LoVo (cell line): ENCODE measurements at regions not wholly inside any gene's neighbourhood (a gene's known extent, or its start where the extent isn't known, plus 50 kb on each side); places are given as distances from the start of the nearest gene placed in this dataset.
"Not testable (repeated sequence)": the region's sequence is repeated elsewhere in the genome, so short reads cannot be mapped to it uniquely, and the experiment has no call there.

ENCODE experiments used
- DNase-seq: peaks from one replicate; pipeline ENCODE4 v3.0.0-alpha.2; 2016; ENCODE audit warnings: low spot score

DNA sequence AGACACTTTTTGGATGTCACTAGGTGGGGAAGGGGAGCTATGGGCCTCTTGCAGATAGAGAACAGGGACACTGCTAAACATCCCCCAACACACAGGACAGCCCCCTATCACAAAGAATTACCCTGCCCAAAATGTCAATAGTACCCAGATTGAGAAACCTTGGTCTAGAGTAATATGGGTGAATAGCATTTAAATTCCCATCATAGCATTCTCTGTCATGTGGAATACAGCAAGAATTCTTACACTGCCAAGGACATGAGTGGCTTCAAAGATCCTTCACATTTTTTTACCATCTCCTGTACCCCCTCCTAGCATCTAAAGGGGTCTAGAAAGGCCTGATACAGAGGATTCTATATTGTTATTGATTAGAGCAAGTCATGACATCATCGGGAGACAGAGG is 83.1 kb upstream of the SSTR4 start:
- DNase-seq: no peak

DNA sequence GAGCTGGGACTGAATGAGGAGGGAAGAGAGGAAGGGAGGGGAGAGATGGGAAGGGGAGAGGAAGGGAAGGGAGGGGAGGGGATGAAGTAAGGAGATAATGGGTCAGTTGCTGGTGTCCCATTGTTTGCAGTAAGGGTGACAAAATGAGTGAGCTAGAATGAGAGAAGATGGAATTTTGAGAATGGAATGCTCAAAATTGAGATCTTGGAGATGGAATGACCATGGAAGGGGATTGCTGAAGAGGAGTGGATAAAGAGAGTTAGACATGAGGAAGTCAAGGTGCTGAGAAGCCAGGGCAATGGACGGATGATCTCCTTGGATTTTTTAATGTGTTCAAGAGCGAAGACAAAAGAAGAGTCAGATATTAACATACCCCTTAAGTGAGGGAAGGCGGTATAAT is 80.5 kb upstream of the SSTR4 start:
- DNase-seq: no peak

DNA sequence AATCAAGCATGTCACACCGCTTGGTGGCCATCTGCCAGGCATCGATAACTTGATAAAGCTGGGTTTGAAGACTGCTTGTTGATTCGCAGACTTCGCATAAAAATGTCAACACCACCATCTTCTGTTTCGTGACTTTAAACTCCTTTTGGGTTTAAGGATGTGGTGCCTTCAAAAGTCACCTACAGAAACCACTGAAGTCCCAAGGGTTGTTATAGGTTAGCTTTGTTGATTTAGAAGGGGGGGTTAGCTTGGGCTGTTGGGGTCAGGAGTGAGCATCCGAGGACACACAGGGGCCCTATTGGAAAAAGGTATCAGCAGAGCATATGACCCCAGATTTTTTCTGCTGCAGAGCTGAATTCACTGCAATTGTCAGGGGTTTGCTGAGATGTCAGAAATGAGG is 76.7 kb upstream of the SSTR4 start:
- no peak for DNase-seq

DNA sequence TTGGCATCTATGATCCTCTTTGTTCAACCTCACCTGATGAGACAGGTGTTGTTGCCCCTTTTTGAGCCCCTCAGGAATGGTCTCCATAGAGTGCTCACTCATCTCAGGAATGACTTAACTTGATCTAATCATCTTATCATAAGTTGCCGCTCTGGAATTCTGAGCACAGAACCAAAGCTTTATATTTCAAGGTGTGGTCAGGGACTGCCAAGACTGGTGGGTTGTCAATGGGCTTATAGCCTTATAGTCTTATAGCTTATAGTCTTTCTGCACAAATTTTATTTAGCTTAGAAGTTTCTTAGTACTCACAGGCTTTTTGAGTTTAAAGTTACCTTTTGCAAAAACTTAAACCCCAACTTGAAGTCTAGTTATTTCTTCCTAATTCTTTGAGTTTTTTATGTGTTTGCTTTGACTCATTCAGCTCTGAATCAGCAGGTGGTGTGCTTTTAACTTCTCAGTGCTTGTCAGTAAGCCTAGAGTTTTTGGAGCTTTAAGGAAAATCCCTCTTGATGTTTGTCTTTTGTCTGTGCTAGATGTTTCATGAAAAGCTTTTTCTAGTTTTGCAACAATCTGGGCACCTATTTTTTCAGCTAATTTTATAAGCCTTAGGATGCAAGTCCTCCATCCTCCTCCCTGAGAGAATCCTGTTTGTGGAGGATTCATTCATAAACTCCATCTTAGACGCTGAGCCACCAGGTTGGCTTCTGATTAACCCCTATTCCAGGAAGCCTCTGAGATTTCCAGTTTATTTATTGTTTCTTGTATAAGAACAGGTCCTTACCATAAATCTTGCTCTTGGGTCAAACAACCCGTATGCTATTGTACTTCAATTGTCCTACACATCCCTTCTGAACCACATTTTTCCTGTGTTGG is 72.3 kb upstream of the SSTR4 start:
- DNase-seq: peak; percentile 32

DNA sequence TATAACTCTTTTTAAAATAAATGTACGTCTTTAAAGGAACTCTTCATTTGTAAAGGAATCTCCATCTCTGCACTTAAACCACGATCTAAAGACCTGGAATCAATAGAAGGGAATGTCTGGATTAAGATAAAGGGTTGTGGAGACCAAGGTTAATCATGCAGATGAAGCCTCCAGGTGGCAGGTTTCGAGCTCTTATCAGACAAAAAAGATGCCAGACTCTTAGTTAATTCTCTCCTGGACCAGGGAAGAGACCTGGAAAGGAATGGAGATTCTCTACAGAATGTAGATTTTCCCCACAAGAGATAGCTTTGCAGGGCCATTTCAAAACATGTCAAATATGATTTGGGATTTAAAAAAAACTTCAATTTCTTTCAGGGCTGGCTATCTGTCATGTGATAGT is 71.5 kb upstream of the SSTR4 start:
- DNase-seq: no peak

DNA sequence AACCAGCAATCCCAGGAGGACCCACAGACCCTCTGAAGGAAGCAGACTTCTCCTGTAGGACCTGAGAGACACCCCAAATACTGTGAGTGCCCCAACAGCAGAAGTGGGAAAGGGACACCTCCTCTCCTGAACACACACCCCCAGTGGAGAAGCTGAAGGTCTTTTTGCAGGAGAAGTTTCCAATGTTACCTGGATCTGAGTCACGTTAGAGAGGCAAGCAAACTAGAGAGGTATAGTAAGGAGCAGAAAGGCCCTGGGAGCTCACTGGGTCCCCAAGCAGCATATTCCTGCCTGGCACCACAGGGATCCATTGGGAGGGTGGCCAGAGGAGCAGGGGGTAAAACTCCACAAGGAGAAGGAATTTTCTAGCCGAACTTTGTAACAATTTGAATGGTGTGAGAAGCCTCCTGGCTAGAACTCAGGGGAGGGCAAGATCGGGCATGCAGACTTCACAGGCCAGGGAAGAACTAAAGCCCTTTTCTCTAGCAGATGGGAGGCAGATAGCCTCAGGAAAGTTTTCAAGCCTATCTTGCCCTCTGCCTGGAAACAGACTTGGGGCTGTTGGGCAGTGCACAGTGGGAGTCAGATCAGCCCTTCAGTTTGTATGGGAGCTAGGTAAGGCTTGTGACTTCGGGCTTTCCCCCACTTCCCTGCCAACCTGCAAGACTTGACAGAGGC is 68.2 kb upstream of the SSTR4 start:
- no peak for DNase-seq

DNA sequence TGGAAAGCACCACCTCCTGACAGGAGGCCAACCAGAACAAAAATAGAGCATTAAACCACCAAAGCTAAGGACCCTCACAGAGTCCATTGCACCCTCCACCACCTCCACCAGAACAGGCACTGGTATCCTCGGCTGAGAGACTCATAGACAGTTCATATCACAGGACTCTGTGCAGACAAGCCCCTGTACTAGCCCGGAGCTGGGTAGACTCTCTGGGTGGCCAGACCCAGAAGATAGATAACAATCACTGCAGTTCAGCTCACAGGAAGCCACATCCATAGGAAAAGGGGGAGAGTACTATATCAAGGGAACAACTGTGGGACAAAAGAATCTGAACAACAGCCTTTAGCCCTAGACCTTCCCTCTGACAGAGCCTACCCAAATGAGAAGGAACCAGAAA is 67.4 kb upstream of the SSTR4 start:
- DNase-seq: not testable (repeated sequence)

DNA sequence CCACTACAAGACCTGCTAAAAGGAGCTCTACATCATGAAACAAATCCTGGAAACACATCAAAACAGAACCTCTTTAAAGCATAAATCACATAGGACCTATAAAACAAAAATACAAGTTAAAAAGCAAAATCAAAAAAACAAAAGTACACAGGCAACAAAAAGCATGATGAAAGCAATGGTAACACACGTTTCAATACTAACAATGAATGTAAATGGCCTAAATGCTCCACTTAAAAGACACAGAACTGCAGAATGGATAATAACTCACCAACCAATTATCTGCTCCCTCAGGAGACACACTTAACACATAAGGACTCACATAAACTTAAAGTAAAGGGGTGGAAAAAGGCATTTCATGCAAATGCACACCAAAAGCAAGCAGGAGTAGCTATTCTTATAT is 66.1 kb upstream of the SSTR4 start:
- DNase-seq: not testable (repeated sequence)

DNA sequence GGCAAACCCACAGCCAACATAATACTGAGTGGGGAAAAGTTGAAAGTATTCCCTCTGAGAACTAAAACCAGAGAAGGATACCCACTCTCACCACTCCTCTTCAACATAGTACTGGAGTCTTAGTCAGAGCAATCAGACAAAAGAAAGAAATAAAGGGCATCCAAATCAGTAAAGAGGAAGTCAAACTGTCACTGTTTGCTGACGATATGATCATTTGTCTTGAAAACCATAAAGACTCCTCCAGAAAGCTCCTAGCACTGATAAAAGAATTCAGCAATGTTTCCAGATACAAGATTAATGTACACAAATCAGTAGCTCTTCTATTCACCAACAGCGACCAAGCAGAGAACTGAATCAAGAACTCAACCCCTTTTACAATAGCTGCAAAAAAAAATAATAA is 64.0 kb upstream of the SSTR4 start:
- not testable (repeated sequence) for DNase-seq

DNA sequence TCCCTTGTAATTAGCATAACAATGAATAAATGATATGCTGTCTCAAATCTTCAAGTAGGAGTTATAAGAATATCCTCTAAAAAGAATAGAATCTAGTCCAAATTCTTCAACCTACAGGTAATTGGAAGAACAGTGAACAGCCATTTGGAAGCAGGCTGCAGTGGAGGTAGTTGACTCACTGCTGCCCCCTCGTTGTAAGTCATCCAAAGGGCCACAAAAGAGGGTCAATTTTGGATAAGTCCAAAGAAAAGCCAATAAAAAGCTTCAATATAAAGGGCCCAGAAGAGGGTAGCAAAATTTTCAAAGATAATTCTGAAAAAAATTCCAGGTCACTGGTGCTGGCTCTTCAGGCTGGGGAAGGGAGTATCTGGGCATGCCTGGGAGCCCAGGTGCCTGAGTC is 60.8 kb upstream of the SSTR4 start:
- no peak for DNase-seq

DNA sequence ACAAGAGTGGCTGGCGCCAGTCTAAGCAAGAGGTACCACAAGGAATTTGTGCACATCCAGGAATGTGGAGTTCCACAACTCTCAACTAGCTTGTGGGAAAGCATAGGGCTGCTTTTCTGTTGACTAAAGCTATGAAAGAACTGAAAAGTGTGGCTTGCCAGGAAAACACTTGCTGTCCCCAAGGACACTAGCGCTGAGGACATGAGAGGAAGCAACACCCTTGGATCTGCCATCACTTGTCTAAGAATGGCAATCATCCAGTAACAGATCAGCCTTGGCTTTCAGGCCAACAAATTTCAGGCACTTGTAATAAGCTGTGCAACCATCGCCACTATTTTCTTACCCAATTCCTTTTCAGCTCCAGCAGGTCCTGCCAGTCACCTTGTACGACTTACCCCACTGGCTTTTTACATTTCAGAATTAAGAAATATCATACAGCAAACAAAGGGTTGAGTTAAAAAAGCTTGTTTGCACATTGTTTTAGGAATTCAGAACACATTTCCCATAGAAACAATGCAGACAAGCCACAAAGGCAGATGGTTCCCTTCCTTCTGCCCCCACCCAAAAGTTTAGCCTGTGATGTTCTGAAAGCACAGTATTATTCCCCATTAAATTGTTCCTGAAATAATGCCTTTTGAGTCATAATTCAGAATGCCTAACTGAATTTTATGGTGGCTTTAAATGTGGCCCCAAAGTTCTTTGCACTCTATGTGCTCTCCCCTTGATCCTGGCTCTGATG is 57.9 kb upstream of the SSTR4 start:
- no peak for DNase-seq

DNA sequence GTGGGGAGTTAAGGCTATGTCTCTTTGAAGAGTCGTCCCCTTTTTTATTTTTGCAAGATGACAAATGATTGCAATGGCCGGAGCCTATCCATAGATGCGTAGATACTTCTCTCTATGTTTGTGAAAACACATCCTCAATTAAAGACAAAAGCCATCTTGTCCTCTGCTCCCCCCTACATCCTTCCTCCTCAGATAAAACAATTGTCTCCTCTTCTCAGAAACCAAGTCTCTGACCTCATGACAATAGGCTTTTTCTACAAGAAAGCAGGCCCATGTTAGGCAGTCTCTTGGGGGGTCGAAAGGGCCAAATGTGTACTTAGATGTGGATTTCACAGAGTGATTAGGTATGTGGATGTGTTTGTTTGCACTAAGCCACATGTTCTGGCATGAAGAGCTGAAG is 51.1 kb upstream of the SSTR4 start:
- DNase-seq: no peak

DNA sequence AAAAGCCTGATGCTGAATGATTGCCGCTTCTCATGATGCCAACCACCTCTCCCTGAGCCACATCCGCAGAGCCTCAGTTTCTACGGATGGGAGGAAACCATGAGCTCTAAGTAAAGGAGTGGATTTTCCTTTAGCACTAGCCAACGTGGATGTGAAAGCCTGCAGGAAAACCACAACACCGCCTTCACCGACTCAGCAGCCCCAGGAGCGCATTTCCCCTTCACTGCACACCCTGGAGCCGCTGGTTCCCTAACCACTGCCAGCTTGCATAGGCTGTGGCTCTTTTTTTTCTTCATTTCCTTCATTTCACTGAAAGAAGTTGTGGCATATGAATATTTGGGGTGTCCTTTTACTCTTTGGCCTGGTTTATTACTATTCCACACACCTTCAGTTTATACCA is 50.5 kb upstream of the SSTR4 start:
- DNase-seq: no peak

DNA sequence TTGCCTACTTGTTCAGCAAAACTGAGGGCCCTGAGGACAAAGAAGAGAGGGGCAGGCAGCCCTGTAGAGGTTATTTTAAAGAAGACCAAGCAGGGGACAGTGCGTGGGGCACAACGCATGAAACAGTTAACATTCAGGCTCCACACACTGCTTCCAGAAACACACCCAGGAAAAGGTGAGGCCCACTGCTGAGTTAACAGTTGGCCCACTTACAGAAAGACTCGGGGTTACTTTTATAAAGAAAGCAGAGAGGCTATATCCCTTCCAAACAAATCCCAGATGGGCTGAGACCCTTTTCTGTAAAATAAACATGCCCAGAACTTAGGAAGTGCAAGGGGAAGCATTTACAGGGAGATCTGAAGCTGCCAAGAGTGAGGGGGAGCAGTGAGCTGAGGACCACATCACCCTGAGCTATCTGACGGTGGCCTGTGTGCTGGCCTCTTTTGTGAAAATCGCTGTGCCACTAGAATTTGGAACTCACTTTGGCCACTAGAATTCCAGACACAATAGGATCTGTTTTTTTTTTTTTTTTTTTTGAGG is 49.8 kb upstream of the SSTR4 start:
- DNase-seq: no peak
